ENCODE measurements at regions not wholly inside any gene's neighbourhood (a gene's known extent, or its start where the extent isn't known, plus 50 kb on each side); places are given as distances from the start of the nearest gene placed in this dataset.

DNA sequence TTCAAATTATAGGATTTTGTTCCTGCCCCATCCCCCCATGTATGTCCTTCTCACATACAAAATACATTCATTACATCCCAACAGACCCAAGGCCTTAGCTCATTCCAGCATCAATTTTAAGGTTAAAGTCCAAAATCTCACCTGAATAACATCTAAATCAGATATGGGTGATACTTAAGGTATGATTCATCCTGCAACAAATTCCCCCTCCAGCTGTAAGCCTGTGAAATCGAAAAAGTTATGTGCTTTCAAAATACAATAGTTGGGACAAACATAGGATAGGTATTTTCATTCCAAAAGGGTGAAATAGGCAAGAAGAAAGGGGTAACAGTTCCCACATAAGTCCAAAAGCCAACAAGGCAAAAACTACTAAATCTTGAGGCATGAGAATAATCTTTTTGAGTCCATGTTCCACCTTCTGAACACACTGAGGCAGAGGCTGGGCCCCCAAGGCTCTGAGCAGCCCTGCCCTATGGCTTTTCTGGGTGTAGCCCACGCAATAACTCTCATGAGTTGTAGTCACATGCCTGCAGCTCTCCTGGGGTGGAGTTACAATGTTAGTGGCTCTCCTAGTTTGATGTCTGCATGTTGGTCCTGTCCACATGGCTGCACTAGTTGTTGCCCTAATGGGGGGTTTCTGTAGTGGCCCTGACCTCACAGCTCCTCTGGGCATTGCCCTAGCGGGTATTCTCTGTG, 243.9 kb upstream of the SMARCA2 start:
- no peak overlapping the region for H3K4me3 ChIP-seq (replicated peaks; ENCODE audit: low read depth, low read length)
- no peak for DNase-seq (ENCODE audit: extremely low read depth, low read depth)
- TF ChIP-seq, protein P1, sequence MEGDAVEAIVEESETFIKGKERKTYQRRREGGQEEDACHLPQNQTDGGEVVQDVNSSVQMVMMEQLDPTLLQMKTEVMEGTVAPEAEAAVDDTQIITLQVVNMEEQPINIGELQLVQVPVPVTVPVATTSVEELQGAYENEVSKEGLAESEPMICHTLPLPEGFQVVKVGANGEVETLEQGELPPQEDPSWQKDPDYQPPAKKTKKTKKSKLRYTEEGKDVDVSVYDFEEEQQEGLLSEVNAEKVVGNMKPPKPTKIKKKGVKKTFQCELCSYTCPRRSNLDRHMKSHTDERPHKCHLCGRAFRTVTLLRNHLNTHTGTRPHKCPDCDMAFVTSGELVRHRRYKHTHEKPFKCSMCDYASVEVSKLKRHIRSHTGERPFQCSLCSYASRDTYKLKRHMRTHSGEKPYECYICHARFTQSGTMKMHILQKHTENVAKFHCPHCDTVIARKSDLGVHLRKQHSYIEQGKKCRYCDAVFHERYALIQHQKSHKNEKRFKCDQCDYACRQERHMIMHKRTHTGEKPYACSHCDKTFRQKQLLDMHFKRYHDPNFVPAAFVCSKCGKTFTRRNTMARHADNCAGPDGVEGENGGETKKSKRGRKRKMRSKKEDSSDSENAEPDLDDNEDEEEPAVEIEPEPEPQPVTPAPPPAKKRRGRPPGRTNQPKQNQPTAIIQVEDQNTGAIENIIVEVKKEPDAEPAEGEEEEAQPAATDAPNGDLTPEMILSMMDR (IDR thresholded peaks at IDR 0.05; ENCODE audit: low read depth, low read length, missing control alignments) = no peak

DNA sequence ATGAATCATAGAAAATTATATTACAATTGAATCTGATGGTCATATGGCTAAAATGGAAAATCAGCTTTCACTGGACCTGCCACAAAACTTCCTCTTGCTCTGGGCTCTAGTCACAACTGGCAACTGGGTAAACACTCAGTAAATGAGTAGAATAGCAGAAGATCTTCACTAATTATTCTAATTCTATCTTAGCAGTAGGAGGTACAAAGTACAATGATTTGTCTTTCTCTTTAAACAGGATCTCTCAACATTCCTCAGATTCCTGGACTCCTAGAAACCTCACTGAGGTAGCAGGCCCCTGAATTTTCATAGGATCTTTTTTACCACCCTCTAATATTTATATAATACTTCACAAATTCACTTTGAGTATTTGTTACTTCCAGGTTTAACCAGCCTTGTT, 239.9 kb upstream of the SMARCA2 start:
- no peak for DNase-seq (ENCODE audit: extremely low read depth, low read depth)
- no peak overlapping the region for H3K4me3 ChIP-seq (replicated peaks; ENCODE audit: low read depth, low read length)
- TF ChIP-seq, protein P1 (IDR thresholded peaks at IDR 0.05; ENCODE audit: low read depth, low read length, missing control alignments) = no peak

DNA sequence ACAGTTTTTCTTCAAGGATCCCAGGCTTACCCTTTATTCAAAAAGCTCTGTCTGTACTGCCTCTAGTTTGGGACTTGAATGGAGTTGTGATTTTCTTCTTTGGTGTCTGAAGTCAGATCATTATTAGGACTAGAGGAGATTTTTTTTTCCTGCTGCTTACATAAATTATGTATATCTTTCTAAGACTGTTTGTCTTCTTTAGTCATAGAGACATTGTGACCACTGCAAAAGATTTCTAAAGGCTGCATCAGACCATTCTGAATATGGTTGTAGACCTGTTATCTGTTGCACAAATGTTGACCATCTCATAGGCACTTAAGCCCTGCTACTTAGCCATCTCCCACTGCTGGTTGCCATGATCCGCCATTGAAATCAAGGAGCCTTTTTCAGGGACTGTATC, 238.5 kb upstream of the SMARCA2 start:
- DNase-seq (ENCODE audit: extremely low read depth, low read depth) = no peak
- TF ChIP-seq, protein P1 (IDR thresholded peaks at IDR 0.05; ENCODE audit: low read depth, low read length, missing control alignments) = no peak
- no peak overlapping the region for H3K4me3 ChIP-seq (replicated peaks; ENCODE audit: low read depth, low read length)

DNA sequence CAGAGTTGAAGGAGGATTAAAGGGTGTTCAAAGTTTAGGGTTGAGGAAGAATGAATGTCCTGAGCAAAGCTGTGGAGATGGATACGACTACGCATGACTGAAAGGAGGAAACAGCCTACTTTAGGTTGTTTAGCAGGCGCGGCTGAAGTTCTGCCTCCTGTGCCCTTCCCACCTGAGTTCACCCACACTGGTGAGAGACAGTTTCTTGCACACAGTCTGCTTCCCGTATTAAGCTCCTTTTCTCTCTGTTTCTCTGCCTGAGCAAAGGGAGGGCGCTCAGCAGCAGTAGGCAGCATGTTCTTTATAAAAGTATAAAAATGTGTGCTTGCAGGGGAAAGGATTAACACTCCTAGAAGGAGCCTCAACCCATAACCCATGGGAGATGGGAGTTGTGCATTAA, 224.0 kb upstream of the SMARCA2 start:
- no peak for DNase-seq (ENCODE audit: extremely low read depth, low read depth)
- TF ChIP-seq, protein P1 (IDR thresholded peaks at IDR 0.05; ENCODE audit: low read depth, low read length, missing control alignments) = no peak
- no peak overlapping the region for H3K4me3 ChIP-seq (replicated peaks; ENCODE audit: low read depth, low read length)

DNA sequence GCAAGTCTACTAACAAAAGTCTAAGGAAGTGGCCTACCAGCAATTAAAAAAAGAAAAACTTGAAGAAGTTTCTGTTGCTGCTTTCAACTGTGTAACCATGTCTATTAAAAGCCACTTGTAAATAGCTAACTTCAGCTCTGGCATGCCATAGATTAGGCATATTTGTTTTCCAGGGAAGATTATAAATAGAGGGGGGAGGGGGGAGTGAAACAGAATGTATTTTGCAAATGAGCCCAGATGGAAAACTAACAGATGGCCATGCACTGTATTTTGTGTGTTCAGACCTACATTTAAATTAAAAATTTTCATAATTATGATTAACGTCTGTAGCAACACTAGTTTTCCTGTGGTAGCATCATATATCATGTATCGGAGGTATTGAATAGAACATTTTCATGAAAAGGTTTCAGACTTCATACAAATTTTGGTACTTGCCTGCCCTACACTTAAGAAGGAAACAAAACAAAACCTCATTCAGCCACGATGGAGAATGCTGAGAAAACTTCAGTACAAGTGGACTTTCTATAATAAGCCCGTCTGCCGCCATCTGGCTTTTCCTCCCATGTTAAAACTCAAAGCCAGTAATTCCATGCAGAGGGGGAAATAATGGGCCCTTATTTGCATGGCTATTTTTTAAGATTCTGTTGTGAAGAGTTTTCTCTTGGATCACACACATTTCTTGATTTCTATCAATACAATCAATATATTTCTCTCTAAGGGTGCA, 220.4 kb upstream of the SMARCA2 start:
- no peak overlapping the region for H3K4me3 ChIP-seq (replicated peaks; ENCODE audit: low read depth, low read length)
- TF ChIP-seq, protein P1 (IDR thresholded peaks at IDR 0.05; ENCODE audit: low read depth, low read length, missing control alignments) = no peak
- DNase-seq (ENCODE audit: extremely low read depth, low read depth) = no peak

DNA sequence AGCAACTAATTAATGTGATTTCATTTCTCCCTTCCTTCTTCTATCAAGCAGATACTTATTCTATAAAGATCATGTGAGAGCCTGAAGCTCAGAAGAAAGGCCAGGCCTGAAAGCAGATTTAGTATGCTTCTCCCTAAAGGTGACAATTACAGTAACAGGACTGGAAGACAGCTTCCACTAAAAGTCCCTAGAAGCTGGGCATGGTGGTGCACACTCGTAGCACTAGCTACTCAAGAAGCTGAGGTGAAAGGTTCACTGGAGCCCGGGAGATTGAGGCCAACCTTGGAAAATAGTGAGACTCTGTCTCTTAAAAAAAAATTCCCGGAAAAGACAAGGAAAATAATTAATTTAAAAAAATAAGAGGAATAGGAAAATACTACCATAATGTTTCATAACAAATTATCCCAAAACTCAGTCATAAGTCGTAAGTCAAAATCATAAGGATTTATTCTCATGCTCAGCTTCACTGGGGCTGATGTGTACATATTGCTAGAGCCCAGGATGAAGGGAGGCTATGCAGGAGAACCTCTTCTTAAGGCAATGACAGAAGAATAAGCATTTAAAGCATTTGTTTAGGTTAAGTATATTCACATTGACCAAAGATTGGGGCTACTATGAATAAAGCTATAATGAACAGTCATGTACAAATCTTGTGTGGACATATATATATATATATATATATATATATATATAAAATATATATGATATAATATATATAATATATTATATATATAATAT, 210.8 kb upstream of the SMARCA2 start:
- DNase-seq (ENCODE audit: extremely low read depth, low read depth) = no peak
- TF ChIP-seq, protein P1 (IDR thresholded peaks at IDR 0.05; ENCODE audit: low read depth, low read length, missing control alignments) = no peak
- no peak overlapping the region for H3K4me3 ChIP-seq (replicated peaks; ENCODE audit: low read depth, low read length)
